ENCODE measurements at regions not wholly inside any gene's neighbourhood (a gene's known extent, or its start where the extent isn't known, plus 50 kb on each side); places are given as distances from the start of the nearest gene placed in this dataset.

GRCh38 chr18:54772056-54772455, 56.2 kb upstream of the RAB27B start:
- 89 to 90% methylated on average over 1 of the region's 1 CpG for WGBS, 2 donors

GRCh38 chr18:54774423-54774822, 53.9 kb upstream of the RAB27B start:
- TF ChIP-seq POLR2A (IDR thresholded peaks at IDR 0.05) (no peak), CTCF (IDR thresholded peaks at IDR 0.05) (no peak)
- Histone ChIP-seq H3K27me3 (no peaks in the 10 kb centered on the region), H3K4me3 (replicated peaks in 1 of 3) (no peak overlapping the region), H3K27ac (no peak overlapping the region), H3K9me3 (no peaks in the 10 kb centered on the region), H3K4me1 (no peaks in the 10 kb centered on the region), H3K36me3 (no peaks in the 10 kb centered on the region)
- intact Hi-C loops (cut with DNase I), result no loop called here
- DNase-seq, result no peak

More at GRCh38 chr18:54772056-54772455, 56.2 kb upstream of the RAB27B start:
- Histone ChIP-seq H3K4me1 (no peaks in the 10 kb centered on the region), H3K4me3 (replicated peaks in 1 of 3) (no peak overlapping the region), H3K36me3 (no peaks in the 10 kb centered on the region), H3K27ac (no peak overlapping the region), H3K27me3 (no peaks in the 10 kb centered on the region), H3K9me3 (no peaks in the 10 kb centered on the region)
- DNase-seq, result no peak
- TF ChIP-seq CTCF (IDR thresholded peaks at IDR 0.05), result no peak
- no peak for TF ChIP-seq POLR2A (IDR thresholded peaks at IDR 0.05)
- intact Hi-C loops (cut with DNase I), result no loop called here

- H3K36me3 ChIP-seq, result no peaks in the 10 kb centered on the region
- no peaks in the 10 kb centered on the region for H3K27me3 ChIP-seq
- H3K4me3 ChIP-seq (replicated peaks in 1 of 3), result no peak overlapping the region
- intact Hi-C loops (cut with DNase I), result no loop called here
- no peak for TF ChIP-seq POLR2A (IDR thresholded peaks at IDR 0.05)
- TF ChIP-seq CTCF (IDR thresholded peaks at IDR 0.05), result no peak
- no peaks in the 10 kb centered on the region for H3K4me1 ChIP-seq
- H3K27ac ChIP-seq, result no peak overlapping the region
- 73 to 79% methylated on average over 6 of the region's 6 CpGs for WGBS, 2 donors
- no peak for DNase-seq
- no peaks in the 10 kb centered on the region for H3K9me3 ChIP-seq
Measured at GRCh38 chr18:54774981-54775665, 53.2 kb upstream of the RAB27B start.

GRCh38 chr18:54775686-54776085, 52.6 kb upstream of the RAB27B start:
- H3K27me3 ChIP-seq, result no peaks in the 10 kb centered on the region
- WGBS, 2 donors, result 80 to 85% methylated on average over 3 of the region's 3 CpGs
- H3K9me3 ChIP-seq, result no peaks in the 10 kb centered on the region
- TF ChIP-seq POLR2A (IDR thresholded peaks at IDR 0.05) (no peak), CTCF (IDR thresholded peaks at IDR 0.05) (no peak)
- no peaks in the 10 kb centered on the region for H3K36me3 ChIP-seq
- H3K4me3 ChIP-seq (replicated peaks in 1 of 3), result no peak overlapping the region
- intact Hi-C loops (cut with DNase I), result no loop called here
- no peaks in the 10 kb centered on the region for H3K4me1 ChIP-seq
- no peak for DNase-seq
- H3K27ac ChIP-seq, result no peak overlapping the region

DNA sequence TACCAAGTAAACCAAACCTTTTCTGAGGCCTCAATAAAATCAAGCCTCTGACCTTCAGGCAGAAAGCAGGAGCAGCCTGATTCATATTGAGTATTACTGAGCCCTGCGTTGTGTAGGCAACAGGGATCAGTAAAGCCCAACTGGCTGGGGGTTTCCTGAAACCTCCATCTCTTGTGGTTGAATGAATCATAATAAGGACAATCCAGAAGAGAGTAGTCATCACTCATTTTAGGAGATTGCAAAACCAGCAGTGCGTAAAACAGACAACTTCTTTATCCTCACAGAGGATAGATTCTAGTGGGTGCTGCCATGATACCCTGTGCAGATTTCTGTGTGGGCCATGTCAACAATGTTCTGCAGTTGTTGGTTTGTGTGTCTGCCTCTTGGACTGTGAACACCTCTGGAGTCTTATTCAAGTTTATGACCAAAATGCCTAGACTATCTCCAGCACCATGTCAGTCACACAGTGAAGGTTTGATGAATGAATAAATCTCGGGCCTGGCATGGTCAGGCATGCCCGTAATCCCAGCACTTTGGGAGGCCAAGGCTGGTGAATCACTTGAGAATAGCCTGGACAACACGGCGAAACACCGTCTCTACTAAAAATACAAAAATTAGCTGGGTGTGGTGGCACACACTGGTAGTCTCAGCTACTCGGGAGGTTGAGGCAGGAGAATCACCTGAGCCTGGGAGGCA, 51.8 kb upstream of the RAB27B start:
- H3K9me3 ChIP-seq, result no peaks in the 10 kb centered on the region
- no peaks in the 10 kb centered on the region for H3K4me1 ChIP-seq
- no peak overlapping the region for H3K27ac ChIP-seq
- intact Hi-C loops (cut with DNase I), result no loop called here
- H3K4me3 ChIP-seq (replicated peaks in 1 of 3), result no peak overlapping the region
- H3K36me3 ChIP-seq, result no peaks in the 10 kb centered on the region
- TF ChIP-seq CTCF (IDR thresholded peaks at IDR 0.05) (no peak), POLR2A (IDR thresholded peaks at IDR 0.05) (no peak)
- WGBS, 2 donors, result 92 to 94% methylated on average over 8 of the region's 8 CpGs
- H3K27me3 ChIP-seq, result no peaks in the 10 kb centered on the region
- DNase-seq, result no peak
